Lower lobe of right lung (tissue), 2 donors: ENCODE measurements at regions not wholly inside any gene's neighbourhood (a gene's known extent, or its start where the extent isn't known, plus 50 kb on each side); places are given as distances from the start of the nearest gene placed in this dataset.

Source experiments
- ATAC-seq, 2 donors: fragments of 200-7000 bp; cut with Tn5 transposase; one replicate each; pipeline ENCODE4 v1.9.1; 2020 to 2022; ENCODE audit warnings: mild to moderate bottlenecking in 2 of 2, moderate library complexity in 2 of 2
- DNase-seq: peaks from one replicate; pipeline ENCODE4 v3.0.0-alpha.2; 2020
- H3K27ac ChIP-seq: fragments of 200-600 bp; one replicate; pipeline ENCODE4 v1.8.0; 2022
- H3K27me3 ChIP-seq: fragments of 200-600 bp; one replicate; pipeline ENCODE4 v1.8.0; 2022; ENCODE audit warnings: low read depth
- H3K36me3 ChIP-seq: fragments of 200-600 bp; one replicate; pipeline ENCODE4 v1.8.0; 2022; ENCODE audit warnings: mild to moderate bottlenecking
- H3K4me1 ChIP-seq: fragments of 200-600 bp; one replicate; pipeline ENCODE4 v1.8.0; 2022
- H3K4me3 ChIP-seq: fragments of 200-600 bp; one replicate; pipeline ENCODE4 v1.8.0; 2022; ENCODE audit warnings: mild to moderate bottlenecking
- H3K9me3 ChIP-seq: fragments of 200-600 bp; one replicate; pipeline ENCODE4 v1.8.0; 2022
- intact Hi-C: fragments of 100-400 bp; cut with DNase I; formaldehyde crosslinking; loops from one replicate; pipeline ENCODE4 v1.11.0; 2022
- TF ChIP-seq, protein P1 (sequence below): fragments of 200-600 bp; IDR thresholded peaks from one replicate; pipeline ENCODE4 v1.8.0; 2022; ENCODE audit warnings: antibody characterized with exemption, mild to moderate bottlenecking
- donor health status: DM: no; HTN: yes; CAD: no; lungs with severe emphysema.

DNA sequence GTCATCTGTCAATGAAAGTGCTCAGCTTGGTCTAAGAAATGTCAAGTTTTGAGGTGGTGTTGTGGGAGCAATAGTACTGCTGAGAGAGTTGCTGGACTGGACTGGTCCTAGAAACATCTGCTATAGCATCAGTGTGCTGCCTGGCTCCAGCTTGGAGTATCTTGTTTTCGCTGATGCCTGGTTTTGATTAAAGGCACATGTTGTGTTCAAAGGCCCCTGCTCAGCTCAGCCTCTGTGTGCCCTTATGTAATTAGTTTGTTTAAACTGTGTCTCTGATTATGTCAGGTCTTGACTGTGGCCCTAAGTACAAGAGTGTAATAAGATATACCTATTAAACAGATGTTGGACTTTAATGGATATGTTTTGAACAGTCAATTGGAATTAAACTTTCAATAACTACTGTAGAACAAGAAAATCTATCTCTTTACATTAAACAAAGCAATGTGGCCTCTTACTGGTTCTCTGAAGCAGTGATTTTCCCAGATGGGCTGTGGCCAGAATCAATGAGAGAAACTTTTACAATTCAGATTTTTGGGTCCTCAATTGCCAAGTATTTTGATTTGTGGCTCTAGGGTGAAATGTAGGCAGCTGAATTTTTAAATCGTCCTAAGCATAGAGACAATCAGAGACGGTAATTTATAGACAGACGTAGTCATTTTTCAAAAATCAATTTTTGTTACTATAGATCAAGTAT lies 668.2 kb downstream of the DHX35 start:
- Histone ChIP-seq H3K36me3 (no peaks in the 10 kb centered on the region), H3K9me3 (no peaks in the 10 kb centered on the region), H3K27me3 (no peaks in the 10 kb centered on the region), H3K27ac (no peak overlapping the region), H3K4me3 (no peak overlapping the region), H3K4me1 (no peaks in the 10 kb centered on the region)
- TF ChIP-seq, protein P1, sequence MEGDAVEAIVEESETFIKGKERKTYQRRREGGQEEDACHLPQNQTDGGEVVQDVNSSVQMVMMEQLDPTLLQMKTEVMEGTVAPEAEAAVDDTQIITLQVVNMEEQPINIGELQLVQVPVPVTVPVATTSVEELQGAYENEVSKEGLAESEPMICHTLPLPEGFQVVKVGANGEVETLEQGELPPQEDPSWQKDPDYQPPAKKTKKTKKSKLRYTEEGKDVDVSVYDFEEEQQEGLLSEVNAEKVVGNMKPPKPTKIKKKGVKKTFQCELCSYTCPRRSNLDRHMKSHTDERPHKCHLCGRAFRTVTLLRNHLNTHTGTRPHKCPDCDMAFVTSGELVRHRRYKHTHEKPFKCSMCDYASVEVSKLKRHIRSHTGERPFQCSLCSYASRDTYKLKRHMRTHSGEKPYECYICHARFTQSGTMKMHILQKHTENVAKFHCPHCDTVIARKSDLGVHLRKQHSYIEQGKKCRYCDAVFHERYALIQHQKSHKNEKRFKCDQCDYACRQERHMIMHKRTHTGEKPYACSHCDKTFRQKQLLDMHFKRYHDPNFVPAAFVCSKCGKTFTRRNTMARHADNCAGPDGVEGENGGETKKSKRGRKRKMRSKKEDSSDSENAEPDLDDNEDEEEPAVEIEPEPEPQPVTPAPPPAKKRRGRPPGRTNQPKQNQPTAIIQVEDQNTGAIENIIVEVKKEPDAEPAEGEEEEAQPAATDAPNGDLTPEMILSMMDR: no peak
- intact Hi-C loops: no loop called here
- ATAC-seq: no peak
- DNase-seq: no peak

DNA sequence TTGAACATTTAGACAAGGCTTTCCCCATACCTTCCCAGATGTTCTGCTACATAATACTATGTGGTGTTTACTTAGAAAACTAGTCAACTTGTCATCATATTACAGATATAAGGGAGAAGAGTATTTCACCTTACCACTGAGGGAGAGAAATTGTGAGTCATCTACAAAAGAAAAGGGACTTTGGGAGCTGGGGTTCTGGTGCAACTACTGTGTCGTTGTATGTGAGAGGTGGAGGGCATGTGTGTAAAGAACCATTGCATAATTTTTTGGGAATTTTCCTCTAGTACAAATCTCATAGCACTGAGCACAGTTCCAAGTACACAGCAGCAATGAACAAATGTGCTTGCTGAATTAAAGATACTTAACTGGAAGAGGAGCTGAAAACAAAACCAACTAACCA lies 665.6 kb downstream of the DHX35 start:
- H3K9me3 ChIP-seq: no peaks in the 10 kb centered on the region
- TF ChIP-seq, protein P1: no peak
- no peak overlapping the region for H3K27ac ChIP-seq
- no peaks in the 10 kb centered on the region for H3K27me3 ChIP-seq
- no peak for ATAC-seq
- no peaks in the 10 kb centered on the region for H3K36me3 ChIP-seq
- no peaks in the 10 kb centered on the region for H3K4me1 ChIP-seq
- DNase-seq: no peak
- no peak overlapping the region for H3K4me3 ChIP-seq
- intact Hi-C loops: no loop called here

DNA sequence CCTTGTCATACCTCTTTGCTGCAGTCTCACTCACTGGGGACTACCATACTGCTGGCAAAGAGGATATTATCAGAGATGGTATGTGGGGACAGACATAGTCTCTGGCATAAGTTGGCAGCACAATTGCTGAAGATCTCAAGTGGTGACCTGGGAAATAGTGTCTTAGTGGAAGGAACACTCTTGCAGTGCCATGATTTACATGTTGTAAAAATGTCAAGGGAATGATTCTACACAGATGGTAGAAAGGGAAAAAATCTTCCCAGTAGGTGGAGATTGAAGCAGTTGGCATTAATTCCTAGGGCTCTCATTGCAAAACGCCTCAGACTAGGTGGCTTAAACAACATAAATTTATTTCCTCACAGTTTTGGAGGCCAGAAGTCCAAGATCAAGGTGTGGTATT lies 662.2 kb downstream of the DHX35 start:
- H3K27me3 ChIP-seq: no peaks in the 10 kb centered on the region
- intact Hi-C loops: no loop called here
- no peak overlapping the region for H3K27ac ChIP-seq
- H3K36me3 ChIP-seq: no peaks in the 10 kb centered on the region
- TF ChIP-seq, protein P1: no peak
- no peaks in the 10 kb centered on the region for H3K9me3 ChIP-seq
- no peak overlapping the region for H3K4me3 ChIP-seq
- H3K4me1 ChIP-seq: no peaks in the 10 kb centered on the region
- DNase-seq (no peak), ATAC-seq (no peak)

DNA sequence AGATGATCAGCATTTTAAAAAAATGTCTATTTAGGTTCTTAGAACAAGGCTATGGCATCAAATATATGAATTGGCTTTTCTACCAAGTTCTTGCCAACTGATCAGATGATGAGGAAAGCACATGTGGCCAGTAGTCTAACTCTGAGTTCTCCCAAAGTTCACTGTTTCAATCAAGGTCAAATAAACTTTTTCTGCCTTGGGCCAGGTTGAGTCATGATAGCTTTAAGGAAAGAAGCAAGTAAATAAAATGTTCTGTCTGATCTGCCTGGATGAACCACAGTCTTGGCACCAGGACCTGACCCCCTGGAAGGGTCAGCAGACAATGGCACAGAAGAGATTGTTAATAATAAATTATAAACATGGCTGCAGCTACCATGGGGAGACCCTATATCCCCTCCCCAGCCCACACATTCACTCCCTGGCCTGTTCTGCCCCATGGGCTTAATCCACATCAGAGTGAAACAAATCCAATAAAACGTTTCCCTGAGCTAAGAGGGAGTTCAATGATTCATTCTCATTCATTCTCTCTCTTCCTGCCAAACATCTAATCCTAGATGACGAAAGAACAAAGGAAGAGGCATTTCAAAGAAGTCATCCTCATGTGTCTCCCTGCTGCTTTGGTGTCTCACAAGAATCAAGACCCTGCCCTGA lies 661.6 kb downstream of the DHX35 start:
- DNase-seq (no peak), ATAC-seq (no peak)
- H3K27me3 ChIP-seq: no peaks in the 10 kb centered on the region
- intact Hi-C loops: no loop called here
- H3K27ac ChIP-seq: no peak overlapping the region
- H3K9me3 ChIP-seq: no peaks in the 10 kb centered on the region
- no peaks in the 10 kb centered on the region for H3K36me3 ChIP-seq
- TF ChIP-seq, protein P1: no peak
- no peaks in the 10 kb centered on the region for H3K4me1 ChIP-seq
- H3K4me3 ChIP-seq: no peak overlapping the region

DNA sequence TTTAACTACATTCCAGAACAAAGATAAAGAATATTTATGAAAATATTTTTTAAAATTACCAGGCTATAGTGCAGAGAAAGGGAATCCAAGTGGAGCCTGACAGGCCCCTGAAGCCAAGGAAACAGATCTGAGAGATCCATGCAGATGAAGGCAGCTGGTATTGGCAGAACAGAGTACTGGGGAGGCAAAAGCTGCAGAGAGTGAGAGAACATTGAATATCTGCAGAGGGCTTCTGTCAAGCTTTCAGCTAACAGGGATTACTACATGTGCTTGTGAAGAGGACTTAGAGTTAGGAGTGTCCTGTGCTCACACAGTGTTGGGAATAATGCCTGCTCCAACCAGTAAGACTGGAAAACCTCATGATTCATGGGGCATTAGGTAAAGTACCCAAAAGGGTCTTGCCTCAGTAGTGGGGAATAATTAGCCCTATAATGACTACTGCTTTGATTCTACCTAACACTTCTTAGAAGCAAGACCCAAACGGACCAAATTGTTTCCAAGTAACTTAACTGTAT lies 657.2 kb downstream of the DHX35 start:
- no peaks in the 10 kb centered on the region for H3K9me3 ChIP-seq
- intact Hi-C loops: no loop called here
- no peaks in the 10 kb centered on the region for H3K4me1 ChIP-seq
- no peaks in the 10 kb centered on the region for H3K27me3 ChIP-seq
- H3K36me3 ChIP-seq: no peaks in the 10 kb centered on the region
- H3K27ac ChIP-seq: no peak overlapping the region
- ATAC-seq (no peak), DNase-seq (no peak)
- TF ChIP-seq, protein P1: no peak
- H3K4me3 ChIP-seq: no peak overlapping the region
